ENCODE measurements at regions not wholly inside any gene's neighbourhood (a gene's known extent, or its start where the extent isn't known, plus 50 kb on each side); places are given as distances from the start of the nearest gene placed in this dataset.

DNA sequence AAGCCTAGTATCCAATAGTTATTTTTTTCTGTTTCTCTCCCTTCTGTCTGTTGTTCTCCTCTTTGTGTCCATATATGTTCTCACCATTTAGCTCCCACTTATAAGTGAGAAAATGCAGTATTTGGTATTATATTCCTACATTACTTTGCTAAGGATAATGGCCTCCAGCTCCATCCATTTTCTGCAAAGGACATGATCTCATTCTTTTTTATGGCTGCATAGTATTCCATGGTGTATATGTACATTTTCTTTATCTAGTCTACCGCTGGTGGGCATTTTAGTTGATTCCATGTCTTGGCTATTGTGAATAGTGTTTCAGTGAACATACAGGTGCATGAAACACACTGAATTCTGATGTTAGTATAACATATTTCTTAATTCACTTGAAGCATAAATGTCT lies 348.9 kb upstream of the TRPC7 start:
- Histone ChIP-seq H3K79me2 (ENCODE audit: insufficient read depth) (no peaks in the 10 kb centered on the region), H3F3A (ENCODE audit: insufficient read depth) (no peaks in the 10 kb centered on the region), H3K9me3 (ENCODE audit: low read depth) (no peaks in the 10 kb centered on the region), H2AFZ (no peak overlapping the region), H3K36me3 (ENCODE audit: low read depth) (no peaks in the 10 kb centered on the region), H3K27ac (no peak overlapping the region), H3K27me3 (replicated peaks; ENCODE audit: insufficient read depth) (peaks cover 6% of the 10 kb centered on the region; the same call in 1 of the 2 replicates), H4K20me1 (ENCODE audit: insufficient read depth) (no peaks in the 10 kb centered on the region), H3K9ac (no peak overlapping the region), H3K4me2 (ENCODE audit: unreplicated experiment) (no peak overlapping the region), H3K9me2 (ENCODE audit: insufficient read depth) (no peaks in the 10 kb centered on the region), H3K4me1 (ENCODE audit: insufficient read depth) (no peaks in the 10 kb centered on the region), H3K4me3 (no peak overlapping the region)
- no peak for DNase-seq
- 45 to 47% methylated on average over 1 of the region's 1 CpG for WGBS, 2 experiments (ENCODE audit: low coverage in 1 of 2, low lambda C conversion rate in 2 of 2, missing lambda C conversion rate in 2 of 2)
- TF ChIP-seq EZH2 (IDR thresholded peaks at IDR 0.05; ENCODE audit: insufficient read depth, poor library complexity, severe bottlenecking) (no peak), EZH2phosphoT487 (IDR thresholded peaks at IDR 0.05; ENCODE audit: insufficient read depth, low read depth) (no peak)
- in situ Hi-C loops (cut with MboI): no loop called here

DNA sequence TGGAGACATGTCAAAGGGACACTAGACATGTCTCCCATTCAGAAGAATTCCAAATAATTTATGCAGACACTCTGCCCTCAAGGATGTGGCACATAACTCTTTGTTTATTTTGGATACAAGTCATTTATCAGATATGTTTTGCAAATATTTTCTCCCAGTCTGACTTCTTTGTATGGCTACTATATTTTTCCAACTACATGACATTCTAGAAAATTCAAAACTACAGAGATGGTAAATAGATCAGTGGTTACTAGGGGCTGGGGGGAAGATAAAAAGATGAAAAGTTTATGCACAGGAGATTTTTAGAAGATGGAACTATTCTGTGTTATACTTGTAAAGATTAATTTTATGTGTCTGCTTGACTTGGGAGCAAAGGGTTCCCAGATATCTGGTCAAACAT lies 347.3 kb upstream of the TRPC7 start:
- no peaks in the 10 kb centered on the region for H3K9me3 ChIP-seq (ENCODE audit: low read depth)
- no peaks in the 10 kb centered on the region for H4K20me1 ChIP-seq (ENCODE audit: insufficient read depth)
- H3K4me1 ChIP-seq (ENCODE audit: insufficient read depth): no peaks in the 10 kb centered on the region
- no peak overlapping the region for H2AFZ ChIP-seq
- H3K27me3 ChIP-seq (replicated peaks; ENCODE audit: insufficient read depth): 0 out of 2 replicates have a peak, but pooled peaks cover 6% of the 10 kb centered on the region
- no peak for TF ChIP-seq EZH2phosphoT487 (IDR thresholded peaks at IDR 0.05; ENCODE audit: insufficient read depth, low read depth)
- TF ChIP-seq EZH2 (IDR thresholded peaks at IDR 0.05; ENCODE audit: insufficient read depth, poor library complexity, severe bottlenecking): no peak
- no peaks in the 10 kb centered on the region for H3K79me2 ChIP-seq (ENCODE audit: insufficient read depth)
- no peaks in the 10 kb centered on the region for H3K9me2 ChIP-seq (ENCODE audit: insufficient read depth)
- no peak for DNase-seq
- no peak overlapping the region for H3K27ac ChIP-seq
- in situ Hi-C loops (cut with MboI): no loop called here
- no peaks in the 10 kb centered on the region for H3K36me3 ChIP-seq (ENCODE audit: low read depth)
- H3K4me2 ChIP-seq (ENCODE audit: unreplicated experiment): no peak overlapping the region
- no peaks in the 10 kb centered on the region for H3F3A ChIP-seq (ENCODE audit: insufficient read depth)
- no peak overlapping the region for H3K4me3 ChIP-seq
- H3K9ac ChIP-seq: no peak overlapping the region

DNA sequence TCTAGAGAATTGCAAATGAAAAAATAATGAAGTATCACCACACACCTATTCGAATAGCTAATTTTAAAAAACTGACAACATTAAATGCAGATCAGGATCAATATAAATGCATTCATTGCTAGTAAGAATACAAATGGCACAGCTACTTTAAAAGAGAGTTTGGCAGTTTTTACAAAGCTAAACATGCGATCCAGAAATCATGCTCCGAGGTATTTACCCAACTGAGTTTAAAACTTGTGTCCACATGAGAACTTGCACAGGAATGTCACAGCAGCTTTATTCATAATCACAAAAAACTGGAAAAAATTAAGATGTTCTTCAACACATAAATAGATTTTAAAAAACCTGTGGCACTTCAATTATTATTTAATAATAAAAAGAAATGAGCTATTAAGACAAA lies 345.5 kb upstream of the TRPC7 start:
- H3K9ac ChIP-seq: no peak overlapping the region
- no peaks in the 10 kb centered on the region for H4K20me1 ChIP-seq (ENCODE audit: insufficient read depth)
- no peaks in the 10 kb centered on the region for H3K79me2 ChIP-seq (ENCODE audit: insufficient read depth)
- no peak overlapping the region for H3K4me2 ChIP-seq (ENCODE audit: unreplicated experiment)
- in situ Hi-C loops (cut with MboI): no loop called here
- H3F3A ChIP-seq (ENCODE audit: insufficient read depth): no peaks in the 10 kb centered on the region
- H2AFZ ChIP-seq: no peak overlapping the region
- H3K9me2 ChIP-seq (ENCODE audit: insufficient read depth): no peaks in the 10 kb centered on the region
- 47 to 48% methylated on average over 3 of the region's 3 CpGs for WGBS, 2 experiments (ENCODE audit: low coverage in 1 of 2, low lambda C conversion rate in 2 of 2, missing lambda C conversion rate in 2 of 2)
- no peaks in the 10 kb centered on the region for H3K36me3 ChIP-seq (ENCODE audit: low read depth)
- TF ChIP-seq EZH2phosphoT487 (IDR thresholded peaks at IDR 0.05; ENCODE audit: insufficient read depth, low read depth) (no peak), EZH2 (IDR thresholded peaks at IDR 0.05; ENCODE audit: insufficient read depth, poor library complexity, severe bottlenecking) (no peak)
- H3K9me3 ChIP-seq (ENCODE audit: low read depth): no peaks in the 10 kb centered on the region
- no peak overlapping the region for H3K4me3 ChIP-seq
- DNase-seq: no peak
- H3K27me3 ChIP-seq (replicated peaks; ENCODE audit: insufficient read depth): 0 out of 2 replicates have a peak, but pooled peaks cover 6% of the 10 kb centered on the region
- H3K4me1 ChIP-seq (ENCODE audit: insufficient read depth): no peaks in the 10 kb centered on the region
- no peak overlapping the region for H3K27ac ChIP-seq

DNA sequence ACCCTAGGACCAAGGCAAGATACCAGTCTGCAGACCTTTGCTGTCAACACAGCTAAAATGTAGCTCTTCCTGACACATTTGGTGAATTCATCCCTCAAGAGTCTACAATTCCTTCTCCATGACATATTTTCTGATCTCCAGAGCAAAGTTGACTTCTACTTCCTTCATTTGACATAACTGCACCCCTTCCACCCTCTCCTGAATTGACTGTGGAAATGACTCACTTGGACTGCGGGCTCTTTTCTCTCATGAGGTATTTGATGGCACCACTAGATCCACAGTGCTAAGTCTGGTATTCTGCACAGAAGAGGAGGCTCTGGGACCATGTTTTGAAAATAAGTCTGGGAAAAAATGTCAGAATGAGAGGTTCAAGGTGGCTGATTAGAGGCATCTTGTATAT lies 338.4 kb upstream of the TRPC7 start:
- no peaks in the 10 kb centered on the region for H3K36me3 ChIP-seq (ENCODE audit: low read depth)
- no peak overlapping the region for H3K9ac ChIP-seq
- H3K27ac ChIP-seq: no peak overlapping the region
- H3F3A ChIP-seq (ENCODE audit: insufficient read depth): no peaks in the 10 kb centered on the region
- H3K9me3 ChIP-seq (ENCODE audit: low read depth): no peaks in the 10 kb centered on the region
- TF ChIP-seq EZH2 (IDR thresholded peaks at IDR 0.05; ENCODE audit: insufficient read depth, poor library complexity, severe bottlenecking) (no peak), EZH2phosphoT487 (IDR thresholded peaks at IDR 0.05; ENCODE audit: insufficient read depth, low read depth) (no peak)
- peaks cover 8% of the 10 kb centered on the region; the same call in 1 of the 2 replicates for H3K27me3 ChIP-seq (replicated peaks; ENCODE audit: insufficient read depth)
- H3K4me3 ChIP-seq: no peak overlapping the region
- no peaks in the 10 kb centered on the region for H3K9me2 ChIP-seq (ENCODE audit: insufficient read depth)
- in situ Hi-C loops (cut with MboI): no loop called here
- no peaks in the 10 kb centered on the region for H4K20me1 ChIP-seq (ENCODE audit: insufficient read depth)
- H2AFZ ChIP-seq: no peak overlapping the region
- DNase-seq: no peak
- H3K79me2 ChIP-seq (ENCODE audit: insufficient read depth): no peaks in the 10 kb centered on the region
- no peak overlapping the region for H3K4me2 ChIP-seq (ENCODE audit: unreplicated experiment)
- H3K4me1 ChIP-seq (ENCODE audit: insufficient read depth): no peaks in the 10 kb centered on the region
- WGBS, 2 experiments (ENCODE audit: low coverage in 1 of 2, low lambda C conversion rate in 2 of 2, missing lambda C conversion rate in 2 of 2): 53 to 57% methylated on average over 1 of the region's 1 CpG

DNA sequence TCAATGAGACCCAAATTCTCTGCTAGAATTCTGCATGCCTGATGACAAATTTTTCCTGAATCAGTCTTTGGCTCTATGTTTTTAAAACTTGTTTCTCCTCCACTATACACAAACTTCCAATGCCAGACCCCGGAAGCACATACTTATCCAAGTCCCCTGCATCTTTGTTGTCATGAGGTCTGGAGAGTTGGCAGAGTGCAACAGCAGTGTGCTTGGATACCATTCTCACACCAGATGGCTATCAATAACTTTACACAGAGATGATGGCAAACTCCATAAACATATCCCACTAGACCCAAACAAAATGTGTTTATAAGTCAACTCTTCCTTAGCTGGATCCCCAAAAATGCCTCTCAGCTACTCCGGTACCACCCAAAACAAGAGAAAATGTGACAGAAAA lies 337.7 kb upstream of the TRPC7 start:
- 33% methylated on average over 2 of the region's 2 CpGs for WGBS, 2 experiments (ENCODE audit: low coverage in 1 of 2, low lambda C conversion rate in 2 of 2, missing lambda C conversion rate in 2 of 2)
- in situ Hi-C loops (cut with MboI): no loop called here
- Histone ChIP-seq H3K4me2 (ENCODE audit: unreplicated experiment) (no peak overlapping the region), H3K9me3 (ENCODE audit: low read depth) (no peaks in the 10 kb centered on the region), H3K79me2 (ENCODE audit: insufficient read depth) (no peaks in the 10 kb centered on the region), H4K20me1 (ENCODE audit: insufficient read depth) (no peaks in the 10 kb centered on the region), H3K36me3 (ENCODE audit: low read depth) (no peaks in the 10 kb centered on the region), H3K27ac (no peak overlapping the region), H2AFZ (no peak overlapping the region), H3K9ac (no peak overlapping the region), H3F3A (ENCODE audit: insufficient read depth) (no peaks in the 10 kb centered on the region), H3K4me3 (no peak overlapping the region), H3K4me1 (ENCODE audit: insufficient read depth) (no peaks in the 10 kb centered on the region), H3K27me3 (replicated peaks; ENCODE audit: insufficient read depth) (peaks cover 11% of the 10 kb centered on the region; the same call in 1 of the 2 replicates), H3K9me2 (ENCODE audit: insufficient read depth) (no peaks in the 10 kb centered on the region)
- DNase-seq: no peak
- TF ChIP-seq EZH2phosphoT487 (IDR thresholded peaks at IDR 0.05; ENCODE audit: insufficient read depth, low read depth) (no peak), EZH2 (IDR thresholded peaks at IDR 0.05; ENCODE audit: insufficient read depth, poor library complexity, severe bottlenecking) (no peak)
